ENCODE measurements at regions not wholly inside any gene's neighbourhood (a gene's known extent, or its start where the extent isn't known, plus 50 kb on each side); places are given as distances from the start of the nearest gene placed in this dataset.

DNA sequence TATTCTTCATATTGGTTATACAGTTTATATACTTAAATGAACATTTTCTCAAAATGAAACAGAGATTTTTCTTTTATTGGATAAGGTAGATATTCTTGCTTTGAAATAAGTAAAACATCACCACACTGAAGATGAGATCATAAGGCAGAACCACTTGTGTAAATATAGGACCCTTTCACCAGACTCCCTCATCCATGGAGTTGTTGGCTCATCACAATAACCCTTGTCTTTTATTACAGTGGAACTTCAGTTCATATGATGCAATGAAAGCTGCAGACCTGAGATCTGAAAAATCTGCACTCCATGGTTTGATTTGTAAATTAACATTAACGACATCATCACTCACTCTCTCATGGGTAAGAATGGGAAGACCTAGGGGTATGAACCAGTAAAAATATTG is 51.9 kb upstream of the DBX2 start:
- DNase-seq, result no peak

DNA sequence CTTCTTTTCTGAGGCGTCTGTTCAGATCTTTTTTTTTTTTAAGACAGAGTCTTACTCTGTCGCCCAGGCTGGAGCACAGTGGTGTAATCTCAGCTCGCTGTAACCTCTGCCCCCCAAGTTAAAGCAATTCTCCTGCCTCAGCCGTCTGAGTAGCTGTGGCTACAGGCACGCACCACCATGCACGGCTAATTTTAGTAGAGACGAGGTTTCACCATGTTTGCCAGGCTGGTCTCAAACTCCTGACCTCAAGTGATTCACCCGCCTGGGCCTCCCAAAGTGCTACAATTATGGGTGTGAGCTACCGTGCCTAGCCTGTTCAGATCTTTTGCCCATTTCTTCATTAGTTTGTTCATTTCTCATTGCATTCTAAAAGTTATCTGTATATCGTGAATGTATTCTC is 55.1 kb upstream of the DBX2 start:
- no peak for DNase-seq

DNA sequence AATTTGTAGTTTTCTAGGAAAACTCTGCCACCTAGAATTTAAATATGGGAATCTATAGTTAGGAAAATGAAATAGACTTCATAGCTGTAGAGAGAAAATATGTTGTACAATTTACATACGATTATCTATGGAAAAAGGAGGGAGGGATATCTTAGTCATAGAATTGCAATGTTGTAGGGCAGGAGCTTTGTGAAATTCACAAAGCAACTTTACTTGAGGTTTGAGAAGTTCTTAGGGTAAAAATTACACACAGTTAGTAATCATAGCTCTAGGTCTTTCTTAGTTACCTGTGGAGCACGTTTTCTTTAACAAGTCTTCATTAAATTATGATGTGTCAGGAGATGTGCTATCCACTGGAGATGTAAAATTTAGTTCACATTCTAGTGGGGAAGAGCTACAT is 61.4 kb upstream of the DBX2 start:
- DNase-seq, result no peak

DNA sequence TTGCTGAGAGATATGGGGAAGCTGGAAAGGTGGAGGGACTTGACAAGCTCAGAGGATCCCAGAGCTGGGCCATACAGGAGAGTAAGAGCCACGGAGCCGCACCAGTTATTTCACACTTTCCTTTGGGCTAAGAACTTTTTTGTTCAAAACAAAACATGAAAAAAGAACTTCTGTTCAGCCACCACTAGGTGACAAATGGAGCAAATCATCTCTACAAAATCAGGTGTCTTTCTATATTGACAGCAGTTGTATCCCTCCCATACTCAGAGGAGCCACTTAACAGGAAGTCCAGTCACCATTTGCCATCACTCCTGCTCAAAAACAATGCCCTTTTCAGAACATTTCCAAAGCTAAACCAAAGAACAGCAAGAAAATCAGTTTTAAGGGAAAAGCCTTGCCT is 70.3 kb upstream of the DBX2 start:
- no peak for DNase-seq

DNA sequence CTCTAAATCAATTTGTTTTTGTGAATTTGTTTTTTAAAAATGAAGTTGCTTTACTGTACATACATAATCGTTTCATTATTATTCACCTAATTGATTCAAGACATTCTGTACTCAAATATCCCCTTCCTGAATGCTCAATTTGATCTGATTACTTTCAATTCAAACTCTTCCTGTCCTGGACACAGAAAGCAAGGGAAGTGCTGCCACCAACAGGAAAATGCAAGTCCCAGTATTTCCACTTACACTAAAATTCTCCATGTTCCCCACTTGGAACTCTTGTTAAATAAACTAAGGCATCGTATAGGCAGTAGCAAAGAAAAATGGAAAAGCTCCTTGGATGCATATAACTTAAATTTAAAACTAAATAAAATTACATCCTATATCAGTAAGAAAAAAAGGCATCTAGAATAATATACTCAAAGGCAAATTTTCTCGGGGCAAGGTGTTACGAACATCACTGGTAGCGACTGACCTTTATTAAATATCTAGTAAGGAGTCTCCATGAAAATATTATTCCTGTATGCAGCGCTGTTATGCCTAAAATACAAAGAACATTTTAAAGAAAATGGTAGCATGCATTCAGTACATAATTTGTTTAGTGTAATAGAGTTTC is 72.0 kb upstream of the DBX2 start:
- DNase-seq, result peak; percentile 20

DNA sequence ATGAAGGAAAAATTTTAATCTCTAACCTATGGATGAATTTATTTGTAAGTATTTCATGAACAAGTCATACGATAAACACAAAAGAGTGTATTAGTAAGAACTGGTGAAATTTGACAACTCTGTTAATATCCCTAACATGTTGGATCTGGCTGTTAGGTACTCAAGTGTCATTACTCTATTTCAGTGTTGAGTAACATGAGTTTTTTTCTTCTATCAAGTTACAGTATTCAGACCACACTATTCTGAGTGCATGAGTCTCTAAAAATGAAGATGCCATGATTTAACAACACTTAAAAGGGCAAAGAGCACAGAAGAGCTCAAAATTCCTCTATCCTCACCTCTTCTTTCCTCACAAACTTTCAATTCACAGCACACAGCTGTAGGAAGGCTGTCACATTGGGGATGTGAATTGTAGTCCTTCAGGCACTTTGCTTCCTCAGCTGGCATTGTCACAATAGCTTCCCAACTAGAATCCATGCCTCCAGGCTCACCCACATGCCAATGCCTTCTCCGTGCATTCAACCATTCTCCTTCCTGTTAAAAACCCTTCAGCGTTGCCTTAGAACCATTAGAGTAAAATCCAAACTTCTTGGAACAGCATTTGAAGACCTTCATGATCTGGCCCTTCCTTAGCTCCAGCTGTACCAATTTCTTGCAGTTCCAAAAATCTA is 73.7 kb upstream of the DBX2 start:
- no peak for DNase-seq

DNA sequence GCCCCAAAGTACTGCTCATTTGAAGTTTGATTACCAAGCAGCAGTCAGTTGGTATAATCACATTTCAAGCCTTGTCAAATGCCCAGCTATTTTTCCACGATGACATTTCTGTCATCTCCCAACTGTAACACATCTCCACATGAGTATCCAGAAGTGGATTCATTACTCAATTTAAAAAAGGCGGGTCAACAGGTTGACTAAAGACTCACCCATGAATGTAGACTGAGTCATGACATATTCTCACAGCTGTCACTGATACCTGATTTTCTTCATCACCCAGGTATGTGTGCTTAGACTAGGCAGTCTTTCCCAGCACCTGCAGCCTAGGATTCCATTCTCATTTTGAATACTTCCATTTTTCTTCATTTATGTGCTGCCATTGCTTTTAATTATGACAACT is 75.1 kb upstream of the DBX2 start:
- DNase-seq, result no peak

DNA sequence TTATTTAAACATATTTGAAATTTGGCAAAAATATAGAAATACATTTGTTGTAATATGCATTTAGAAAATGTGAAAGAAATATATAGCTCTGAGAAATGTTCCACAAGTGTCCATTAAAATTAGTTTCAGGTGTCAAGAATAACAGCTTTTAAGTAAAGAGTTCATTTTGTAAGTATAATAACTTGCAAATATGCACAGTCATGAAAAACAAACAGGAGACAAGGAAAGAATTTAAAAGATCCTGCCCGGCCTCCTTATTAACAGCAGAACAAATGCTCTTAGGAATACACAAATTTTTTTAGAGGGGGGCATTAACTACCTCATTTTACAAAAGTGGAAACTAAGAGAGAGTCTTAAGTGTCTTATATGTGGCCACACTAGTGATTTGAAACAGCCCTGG is 77.7 kb upstream of the DBX2 start:
- no peak for DNase-seq

DNA sequence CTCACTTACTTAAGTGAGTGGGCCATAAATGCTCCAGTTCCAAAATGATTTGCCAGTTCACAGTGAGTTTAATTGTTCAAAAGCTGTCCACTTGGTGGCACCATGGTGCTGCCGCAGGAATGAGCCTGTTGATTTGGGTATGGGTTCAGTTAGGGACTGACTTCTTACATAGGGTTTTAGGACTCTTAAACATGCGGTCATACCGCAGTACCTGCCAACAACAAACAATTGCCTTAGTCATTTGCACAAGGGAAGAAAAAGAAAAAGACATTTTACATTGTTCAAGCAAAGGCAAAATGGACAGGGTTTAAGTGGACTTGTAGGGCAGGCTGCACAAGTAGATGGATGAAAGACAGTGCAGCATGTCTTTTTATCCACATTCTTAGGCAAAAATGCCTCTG is 80.0 kb upstream of the DBX2 start:
- peak; percentile 50 for DNase-seq

DNA sequence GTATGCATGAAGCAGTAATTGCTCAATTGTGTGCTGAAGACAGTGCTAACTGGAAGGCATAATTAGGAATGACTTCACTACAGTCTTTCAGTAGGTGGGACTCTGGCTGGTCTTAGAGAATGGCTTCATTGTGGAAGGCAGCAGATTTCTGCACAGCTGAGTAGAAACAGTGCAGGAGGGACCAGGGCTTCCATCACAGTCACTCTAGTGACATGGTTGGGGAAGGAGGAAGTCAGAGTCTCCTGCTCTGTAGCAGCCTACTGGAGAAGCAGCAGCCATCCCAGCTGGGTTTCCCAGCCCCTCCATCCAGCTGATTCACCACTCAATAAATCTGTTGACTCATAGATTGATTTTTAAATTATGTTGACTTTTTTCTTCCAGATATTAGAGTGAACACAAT is 80.6 kb upstream of the DBX2 start:
- DNase-seq, result no peak

DNA sequence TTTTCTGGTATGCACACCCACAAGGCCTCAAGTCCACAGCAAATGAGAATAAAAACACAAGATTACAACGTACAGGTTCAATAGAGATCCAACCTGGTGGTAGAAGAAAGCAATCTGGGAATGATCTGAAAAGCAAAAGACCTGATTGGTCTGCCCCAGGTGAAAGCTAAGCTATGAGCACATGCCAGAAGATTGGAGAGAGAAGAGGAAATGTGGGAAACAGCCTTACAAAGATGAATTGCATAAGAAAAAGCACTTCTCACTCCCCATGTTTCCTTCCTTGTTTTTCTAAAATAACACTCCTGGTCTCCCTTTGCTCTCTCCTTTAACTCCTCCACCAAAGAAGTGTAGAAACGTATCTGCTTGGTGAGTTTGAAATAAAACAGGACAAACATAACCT is 77.3 kb upstream of the ANO6 start:
- DNase-seq, result no peak

DNA sequence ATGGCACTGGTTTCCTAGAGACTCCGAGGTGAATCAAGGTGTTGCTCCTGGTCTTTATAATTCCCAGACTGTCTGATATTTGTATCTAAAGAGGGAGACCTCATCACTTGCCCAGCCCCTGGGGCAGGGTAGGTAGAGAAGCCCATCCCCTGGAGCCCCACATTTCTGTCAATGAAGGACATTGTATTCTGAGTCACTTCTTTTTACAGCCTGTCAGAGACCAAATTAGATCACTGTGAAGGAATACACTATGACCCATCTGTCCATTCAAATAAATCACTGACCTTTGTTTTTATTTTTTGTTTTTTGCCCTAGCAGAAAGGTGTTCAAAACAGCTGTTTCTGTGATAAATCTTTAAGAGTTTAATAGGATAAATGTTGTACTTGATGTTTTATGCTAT is 67.9 kb upstream of the ANO6 start:
- no peak for DNase-seq

DNA sequence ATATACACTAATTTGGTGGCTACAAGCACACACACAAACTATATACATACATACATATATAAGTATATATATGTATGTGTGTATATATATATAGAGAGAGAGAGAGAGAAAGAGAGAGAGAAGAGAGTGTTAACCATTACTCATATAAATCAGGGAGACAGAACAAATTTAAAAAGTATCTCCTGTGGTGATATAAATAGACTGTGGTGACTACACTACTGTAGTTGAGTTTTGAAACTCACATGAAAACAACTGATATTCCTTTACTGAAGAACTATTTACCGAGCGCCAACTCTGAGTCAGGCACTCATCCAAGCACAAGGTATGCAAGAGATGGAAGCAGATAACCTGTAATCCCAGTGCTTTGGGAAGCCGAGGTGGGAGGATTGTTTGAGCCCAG is 67.3 kb upstream of the ANO6 start:
- no peak for DNase-seq

DNA sequence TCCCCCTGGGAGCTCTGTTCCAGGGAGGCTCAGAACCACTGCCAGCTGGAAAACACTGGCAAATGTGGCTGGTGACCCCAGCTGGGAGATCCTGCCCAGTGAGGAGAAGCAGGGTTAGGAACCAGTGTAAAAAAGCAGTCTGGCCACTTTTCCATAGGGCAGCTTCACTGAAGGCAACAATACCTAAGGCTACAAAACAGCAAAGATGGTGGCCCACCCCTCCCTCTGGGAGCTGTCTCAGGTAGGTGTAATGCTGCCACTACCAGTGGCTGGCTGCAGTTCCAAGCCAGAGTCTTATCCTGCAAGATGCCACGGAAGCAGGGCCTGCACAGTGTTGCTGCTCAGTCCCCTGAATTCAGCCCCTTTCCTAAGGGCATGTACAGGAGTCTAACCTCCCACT is 50.6 kb upstream of the ANO6 start:
- no peak for DNase-seq

DNA sequence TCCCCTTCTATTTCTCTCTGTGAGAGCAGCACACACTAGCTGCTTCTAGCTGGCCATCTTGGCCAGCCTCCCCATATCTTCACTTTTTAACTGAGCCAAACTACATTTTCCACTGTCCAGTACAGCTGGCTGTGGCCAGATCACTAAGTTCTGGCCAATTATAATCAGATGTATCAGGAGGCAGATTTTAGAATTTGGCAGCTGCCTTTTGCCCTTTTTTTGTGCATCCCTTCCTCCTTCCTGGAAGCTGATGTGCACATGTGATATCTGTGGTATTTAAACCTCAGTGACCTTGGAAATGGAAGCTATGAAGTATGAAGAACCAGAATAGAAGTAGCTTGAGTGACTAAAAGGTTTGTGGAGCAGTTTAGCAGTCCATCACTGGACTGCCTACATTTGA is 49.8 kb upstream of the ANO6 start:
- DNase-seq, result no peak
